ENCODE measurements at regions not wholly inside any gene's neighbourhood (a gene's known extent, or its start where the extent isn't known, plus 50 kb on each side); places are given as distances from the start of the nearest gene placed in this dataset.
"Not testable (repeated sequence)": the region's sequence is repeated elsewhere in the genome, so short reads cannot be mapped to it uniquely, and the experiment has no call there.

GRCh38 chr5:116731432-116731831, 156.8 kb upstream of the SEMA6A start:
- DNase-seq = no peak
- WGBS, 2 donors = 79 to 90% methylated on average over 2 of the region's 2 CpGs
- H3K36me3 ChIP-seq = no peaks in the 10 kb centered on the region
- intact Hi-C loops (cut with DNase I) = no loop called here
- H3K4me3 ChIP-seq (replicated peaks in 1 of 3) = no peak overlapping the region
- peaks cover 6% of the 10 kb centered on the region in 2 donors for H3K4me1 ChIP-seq
- H3K9me3 ChIP-seq = no peaks in the 10 kb centered on the region
- no peak for TF ChIP-seq POLR2A (IDR thresholded peaks at IDR 0.05)
- TF ChIP-seq CTCF (IDR thresholded peaks at IDR 0.05) = no peak
- H3K27me3 ChIP-seq = no peaks in the 10 kb centered on the region
- H3K27ac ChIP-seq = no peak overlapping the region

- DNase-seq = no peak
- no peak overlapping the region for H3K4me3 ChIP-seq (replicated peaks in 1 of 3)
- H3K27ac ChIP-seq = no peak overlapping the region
- H3K36me3 ChIP-seq = no peaks in the 10 kb centered on the region
- H3K9me3 ChIP-seq = no peaks in the 10 kb centered on the region
- H3K27me3 ChIP-seq = no peaks in the 10 kb centered on the region
- intact Hi-C loops (cut with DNase I) = no loop called here
- TF ChIP-seq POLR2A (IDR thresholded peaks at IDR 0.05) = no peak
- no peak for TF ChIP-seq CTCF (IDR thresholded peaks at IDR 0.05)
- peaks cover 6% of the 10 kb centered on the region in 2 donors for H3K4me1 ChIP-seq
- WGBS, 2 donors = 79 to 83% methylated on average over 5 of the region's 5 CpGs
Measured at GRCh38 chr5:116730706-116731105, 156.1 kb upstream of the SEMA6A start.

- no peak overlapping the region for H3K4me3 ChIP-seq (replicated peaks in 1 of 3)
- intact Hi-C loops (cut with DNase I) = no loop called here
- no peak for DNase-seq
- no peak for TF ChIP-seq POLR2A (IDR thresholded peaks at IDR 0.05)
- no peak for TF ChIP-seq CTCF (IDR thresholded peaks at IDR 0.05)
- WGBS, 2 donors = 78 to 84% methylated on average over 1 of the region's 1 CpG
- H3K9me3 ChIP-seq = no peaks in the 10 kb centered on the region
- H3K36me3 ChIP-seq = no peaks in the 10 kb centered on the region
- H3K4me1 ChIP-seq = peaks cover 6% of the 10 kb centered on the region in 2 donors
- no peaks in the 10 kb centered on the region for H3K27me3 ChIP-seq
- H3K27ac ChIP-seq = no peak overlapping the region
Measured at GRCh38 chr5:116730185-116730584, 155.6 kb upstream of the SEMA6A start.

- intact Hi-C loops (cut with DNase I) = no loop called here
- H3K4me3 ChIP-seq (replicated peaks in 1 of 3) = no peak overlapping the region
- no peak for DNase-seq
- no peaks in the 10 kb centered on the region for H3K27me3 ChIP-seq
- TF ChIP-seq CTCF (IDR thresholded peaks at IDR 0.05) (no peak), POLR2A (IDR thresholded peaks at IDR 0.05) (no peak)
- H3K27ac ChIP-seq = no peak overlapping the region
- 95 to 96% methylated on average over 2 of the region's 2 CpGs for WGBS, 2 donors
- H3K4me1 ChIP-seq = no peaks in the 10 kb centered on the region
- H3K36me3 ChIP-seq = no peaks in the 10 kb centered on the region
- no peaks in the 10 kb centered on the region for H3K9me3 ChIP-seq
Measured at GRCh38 chr5:116727248-116727647, 152.6 kb upstream of the SEMA6A start.

- H3K27ac ChIP-seq; H3K9me3 ChIP-seq; DNase-seq; H3K4me1 ChIP-seq; H3K36me3 ChIP-seq; intact Hi-C loops (cut with DNase I); H3K27me3 ChIP-seq; H3K4me3 ChIP-seq (replicated peaks in 1 of 3): not testable (repeated sequence)
- 94 to 95% methylated on average over 2 of the region's 2 CpGs for WGBS, 2 donors
Measured at GRCh38 chr5:116726180-116726579, 151.6 kb upstream of the SEMA6A start.

- 99 to 100% methylated on average over 2 of the region's 2 CpGs for WGBS, 2 donors
- Histone ChIP-seq H3K9me3 (no peaks in the 10 kb centered on the region), H3K4me1 (no peaks in the 10 kb centered on the region), H3K4me3 (replicated peaks in 1 of 3) (no peak overlapping the region), H3K27ac (no peak overlapping the region), H3K36me3 (no peaks in the 10 kb centered on the region), H3K27me3 (no peaks in the 10 kb centered on the region)
- intact Hi-C loops (cut with DNase I) = no loop called here
- no peak for DNase-seq
- TF ChIP-seq CTCF (IDR thresholded peaks at IDR 0.05) (no peak), POLR2A (IDR thresholded peaks at IDR 0.05) (no peak)
Measured at GRCh38 chr5:116724971-116725370, 150.3 kb upstream of the SEMA6A start.

Measured in thyroid gland (tissue), 4 donors.